HG02763 (cell line): ENCODE measurements at regions not wholly inside any gene's neighbourhood (a gene's known extent, or its start where the extent isn't known, plus 50 kb on each side); places are given as distances from the start of the nearest gene placed in this dataset.
"Not testable (repeated sequence)": the region's sequence is repeated elsewhere in the genome, so short reads cannot be mapped to it uniquely, and the experiment has no call there.

Experiments used
- ATAC-seq: cut with Tn5 transposase; IDR thresholded peaks from one replicate; pipeline ENCODE4 v1.9.1; 2021; ENCODE audit warnings: mild to moderate bottlenecking, moderate library complexity; ENCODE audit not compliant: unreplicated experiment

GRCh38 chr13:50153876-50154275, 138.6 kb downstream of the KCNRG start:
- no peak for ATAC-seq

- ATAC-seq, result no peak
Observed at GRCh38 chr13:50154697-50155096, 139.5 kb downstream of the KCNRG start.

- ATAC-seq, result no peak
Observed at GRCh38 chr13:50156140-50156539, 140.9 kb downstream of the KCNRG start.

GRCh38 chr13:50156561-50157127, 141.4 kb downstream of the KCNRG start:
- ATAC-seq, result no peak

GRCh38 chr13:50158385-50159165, 143.3 kb downstream of the KCNRG start:
- no peak for ATAC-seq

GRCh38 chr13:50159607-50160006, 144.4 kb downstream of the KCNRG start:
- ATAC-seq, result no peak

- no peak for ATAC-seq
Observed at GRCh38 chr13:50161052-50161451, 145.8 kb downstream of the KCNRG start.

GRCh38 chr13:50162001-50162400, 146.8 kb downstream of the KCNRG start:
- no peak for ATAC-seq

GRCh38 chr13:50162567-50162966, 147.3 kb downstream of the KCNRG start:
- no peak for ATAC-seq

GRCh38 chr13:50167224-50167947, 152.1 kb downstream of the KCNRG start:
- no peak for ATAC-seq

- no peak for ATAC-seq
Observed at GRCh38 chr13:50167967-50168366, 152.7 kb downstream of the KCNRG start.

GRCh38 chr13:50168786-50169185, 153.5 kb downstream of the KCNRG start:
- no peak for ATAC-seq

GRCh38 chr13:50170447-50171037, 155.3 kb downstream of the KCNRG start:
- ATAC-seq, result no peak

- no peak for ATAC-seq
Observed at GRCh38 chr13:50171590-50172282, 156.5 kb downstream of the KCNRG start.

- not testable (repeated sequence) for ATAC-seq
Observed at GRCh38 chr13:50173045-50173444, 157.8 kb downstream of the KCNRG start.

- no peak for ATAC-seq
Observed at GRCh38 chr13:50174630-50175029, 159.4 kb downstream of the KCNRG start.

GRCh38 chr13:50179977-50180376, 164.7 kb downstream of the KCNRG start:
- ATAC-seq, result no peak

- ATAC-seq, result not testable (repeated sequence)
Observed at GRCh38 chr13:50185769-50186763, 170.8 kb downstream of the KCNRG start.

GRCh38 chr13:50187352-50188029, 172.2 kb downstream of the KCNRG start:
- ATAC-seq, result no peak
